T-cell (primary cell): ENCODE measurements at regions not wholly inside any gene's neighbourhood (a gene's known extent, or its start where the extent isn't known, plus 50 kb on each side); places are given as distances from the start of the nearest gene placed in this dataset.

Experiments
- ATAC-seq, 4 experiments: fragments of 200-7000 bp in 3 of 4; fragments of 150-1000 bp in 1 of 4; cut with Tn5 transposase; replicated peaks in 1 of 4; 1 replicate in 3 of 4; 2 replicates in 1 of 4; pipeline ENCODE4 v1.10.0; 2021; ENCODE audit warnings: moderate library complexity in 3 of 4, mild to moderate bottlenecking in 2 of 4, moderate number of reproducible peaks in 1 of 4
- CTCF ChIA-PET, 2 donors: fragments of 300-600 bp; sonication (Branson Sonifier 250); formaldehyde crosslinking; loops; one replicate each; lab custom pipeline; 2022; ENCODE audit warnings: antibody characterized with exemption in 2 of 2; lab: Charles Lee
- POLR2A ChIA-PET, 2 donors: fragments of 300-600 bp; sonication (Branson Sonifier 250); formaldehyde crosslinking; loops; one replicate each; lab custom pipeline; 2022; ENCODE audit warnings: antibody characterized with exemption in 2 of 2; lab: Charles Lee
- DNase-seq, 35 experiments: peaks; one replicate each; pipeline versions ENCODE4 v3.0.0 to v3.0.0-alpha.2; 2013 to 2023
- H3K27ac ChIP-seq: one replicate; pipeline ENCODE4 v1.5.1; 2013; ENCODE audit warnings: low read length
- H3K27me3 ChIP-seq, 2 experiments: replicated peaks in 1 of 2; 1 replicate in 1 of 2; 2 replicates in 1 of 2; pipeline versions ENCODE4 v1.6.1 to v1.7.0; 2013; ENCODE audit warnings: low read length in 1 of 2, mixed read lengths in 1 of 2; ENCODE audit not compliant: control insufficient read depth in 2 of 2, insufficient read depth in 2 of 2; ENCODE audit errors: extremely low read depth in 1 of 2
- H3K36me3 ChIP-seq, 2 donors: 1 replicate in 1 of 2; 2 replicates in 1 of 2; pipeline versions ENCODE4 v1.6.1 to v1.7.0; 2013; ENCODE audit warnings: low read length in 1 of 2; ENCODE audit not compliant: control insufficient read depth in 2 of 2, insufficient read depth in 1 of 2; ENCODE audit errors: extremely low read depth in 1 of 2
- H3K4me1 ChIP-seq, 2 experiments: 1 replicate in 1 of 2; 2 replicates in 1 of 2; pipeline versions ENCODE4 v1.6.1 to v1.7.0; 2013; ENCODE audit warnings: low read length in 2 of 2, mixed read lengths in 1 of 2; ENCODE audit not compliant: insufficient read depth in 2 of 2, control insufficient read depth in 1 of 2; ENCODE audit errors: extremely low read depth in 1 of 2
- H3K4me3 ChIP-seq, 2 donors: 1 replicate in 1 of 2; 2 replicates in 1 of 2; pipeline versions ENCODE4 v1.5.1 to v1.7.0; 2013; ENCODE audit warnings: mild to moderate bottlenecking in 2 of 2, low read length in 1 of 2, moderate library complexity in 1 of 2; ENCODE audit not compliant: control insufficient read depth in 1 of 2; ENCODE audit errors: extremely low read depth in 1 of 2
- H3K9me3 ChIP-seq: 2 replicates; pipeline ENCODE4 v1.7.0; 2013
- H3K27ac Mint-ChIP-seq, 2 donors: one replicate each; pipeline ENCODE4 v1.8.0; 2020 to 2021; ENCODE audit warnings: mild to moderate bottlenecking in 2 of 2, mixed read lengths in 2 of 2
- H3K27me3 Mint-ChIP-seq, 2 donors: one replicate each; pipeline ENCODE4 v1.8.0; 2021 to 2022; ENCODE audit warnings: mixed read lengths in 2 of 2
- H3K36me3 Mint-ChIP-seq: one replicate; pipeline ENCODE4 v1.8.0; 2021; ENCODE audit warnings: mixed read lengths
- H3K4me1 Mint-ChIP-seq, 3 donors: one replicate each; pipeline ENCODE4 v1.8.0; 2020 to 2022; ENCODE audit warnings: mixed read lengths in 3 of 3, mild to moderate bottlenecking in 1 of 3
- H3K4me3 Mint-ChIP-seq, 3 donors: one replicate each; pipeline ENCODE4 v1.8.0; 2020 to 2022; ENCODE audit warnings: mild to moderate bottlenecking in 3 of 3, mixed read lengths in 3 of 3, moderate library complexity in 3 of 3
- H3K9me3 Mint-ChIP-seq, 3 donors: one replicate each; pipeline ENCODE4 v1.8.0; 2020 to 2022; ENCODE audit warnings: mixed read lengths in 3 of 3
- WGBS: methylation state at CpG from one replicate; pipeline ENCODE4 v1.1.5; 2013; ENCODE audit warnings: missing lambda C conversion rate; ENCODE audit not compliant: insufficient coverage; 5-methylcytosine and 5-hydroxymethylcytosine counted together

DNA sequence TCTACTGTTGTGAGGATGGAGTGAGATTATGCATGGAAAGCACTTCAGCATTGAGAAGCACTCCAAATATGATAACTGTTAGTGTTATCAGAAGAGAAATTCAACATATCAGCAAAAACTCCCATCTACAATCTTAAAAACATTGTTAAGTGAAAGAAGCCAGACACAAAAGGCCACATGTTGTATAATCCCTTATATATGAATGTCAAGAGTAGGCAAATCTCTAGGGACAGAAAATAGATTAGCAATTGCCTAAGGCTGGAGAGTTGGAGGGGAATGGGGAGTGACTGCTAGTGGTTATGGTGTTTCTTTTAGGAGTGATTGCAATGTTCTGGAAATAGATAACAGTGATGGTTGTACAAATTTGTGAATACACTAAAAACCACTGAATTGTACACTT, 122.5 kb upstream of the LNX1 start:
- peaks cover 0 to 4% (median 0%) of the 10 kb centered on the region in 3 donors for H3K9me3 Mint-ChIP-seq
- CTCF ChIA-PET: interaction anchor here in 1 of 2 donors (0.7 kb wide), 1 partner anchor 7 kb away, joined by 3 read pairs; no protein-coding TSS in a partner anchor

DNA sequence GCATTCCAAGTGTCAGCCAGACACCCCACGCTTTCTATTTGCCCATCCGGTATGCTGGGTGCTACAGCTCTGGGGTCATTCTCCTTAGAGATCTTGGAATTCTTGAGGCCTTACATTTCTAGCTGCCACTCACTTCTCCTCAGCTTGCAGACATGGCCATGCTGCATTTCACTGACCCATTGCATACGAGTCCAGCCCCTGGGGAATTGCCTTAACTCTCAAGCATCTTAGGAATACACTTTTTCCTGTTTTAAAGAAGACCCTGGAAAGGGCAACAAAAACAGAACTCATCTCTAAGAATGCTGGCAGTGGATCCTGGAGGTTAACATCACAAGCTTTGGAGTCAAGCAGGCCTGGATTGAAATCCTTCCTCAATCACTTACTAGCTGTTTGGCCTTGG, 122.0 kb upstream of the LNX1 start:
- H3K27me3 ChIP-seq: peaks cover 0 to 5% of the 10 kb centered on the region in 2 experiments
- H3K4me1 Mint-ChIP-seq: no peaks in the 10 kb centered on the region
- DNase-seq (no peak), ATAC-seq (no peak)
- H3K36me3 Mint-ChIP-seq: no peaks in the 10 kb centered on the region
- CTCF ChIA-PET: interaction anchor here in 1 of 2 donors (0.5 kb wide), 1 partner anchor 167 kb away, joined by 4 read pairs; no protein-coding TSS in a partner anchor
- no peak overlapping the region for H3K4me3 ChIP-seq
- no peak overlapping the region for H3K27ac Mint-ChIP-seq
- H3K27me3 Mint-ChIP-seq: peaks cover 10 to 20% of the 10 kb centered on the region in 2 donors
- no peaks in the 10 kb centered on the region for H3K36me3 ChIP-seq
- H3K4me1 ChIP-seq: no peaks in the 10 kb centered on the region
- no peak overlapping the region for H3K4me3 Mint-ChIP-seq
- H3K9me3 ChIP-seq: no peaks in the 10 kb centered on the region
- 77% methylated on average over 3 of the region's 3 CpGs for WGBS
- H3K9me3 Mint-ChIP-seq: peaks cover 0 to 4% (median 0%) of the 10 kb centered on the region in 3 donors
- H3K27ac ChIP-seq: no peak overlapping the region
- POLR2A ChIA-PET: no interaction called here

More for the DNA sequence above, 122.5 kb upstream of the LNX1 start:
- Mint-ChIP-seq H3K27ac (no peak overlapping the region), H3K36me3 (no peaks in the 10 kb centered on the region), H3K4me3 (no peak overlapping the region), H3K4me1 (no peaks in the 10 kb centered on the region), H3K27me3 (peaks cover 10 to 17% of the 10 kb centered on the region in 2 donors)
- no peak for ATAC-seq
- POLR2A ChIA-PET: no interaction called here
- H3K4me3 ChIP-seq: no peak overlapping the region
- H3K9me3 ChIP-seq: no peaks in the 10 kb centered on the region
- DNase-seq: no peak
- H3K27me3 ChIP-seq: peaks cover 0 to 5% of the 10 kb centered on the region in 2 experiments
- H3K36me3 ChIP-seq: no peaks in the 10 kb centered on the region
- no peaks in the 10 kb centered on the region for H3K4me1 ChIP-seq
- H3K27ac ChIP-seq: no peak overlapping the region

DNA sequence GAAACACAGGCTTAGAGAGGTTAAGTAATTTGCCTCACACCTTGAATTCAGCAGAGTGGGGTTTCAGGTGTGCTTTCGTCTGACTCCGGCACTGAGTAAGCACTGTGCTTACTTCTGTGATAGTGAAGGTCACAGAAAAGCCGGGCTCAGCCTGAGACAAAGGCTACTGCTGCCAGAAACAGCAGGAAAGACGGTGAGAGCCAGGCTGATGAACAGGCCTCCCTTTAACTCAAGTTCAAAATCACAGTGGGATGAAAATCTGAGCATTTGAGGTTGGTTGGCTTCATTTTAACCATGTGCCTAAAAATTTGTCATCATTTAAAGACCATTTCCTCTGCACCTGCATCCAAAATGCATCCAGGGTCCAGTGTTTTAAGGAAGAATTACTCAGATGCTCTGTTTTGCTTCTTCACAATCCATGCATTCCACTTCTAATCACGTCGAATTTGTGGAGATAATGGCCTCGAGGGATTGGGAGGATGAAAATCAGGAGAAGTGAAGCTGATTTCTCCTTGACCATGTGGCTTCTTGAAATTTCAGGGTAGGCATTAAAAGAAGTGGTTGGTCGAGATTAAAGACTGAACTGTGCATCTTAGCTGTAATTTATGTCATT, 121.2 kb upstream of the LNX1 start:
- no peak overlapping the region for H3K27ac Mint-ChIP-seq
- H3K9me3 Mint-ChIP-seq: peaks cover 0 to 4% (median 0%) of the 10 kb centered on the region in 3 donors
- 75% methylated on average over 2 of the region's 8 CpGs for WGBS
- no peaks in the 10 kb centered on the region for H3K4me1 ChIP-seq
- H3K36me3 Mint-ChIP-seq: no peaks in the 10 kb centered on the region
- POLR2A ChIA-PET: no interaction called here
- ATAC-seq (no peak), DNase-seq (no peak)
- no peaks in the 10 kb centered on the region for H3K9me3 ChIP-seq
- H3K4me3 ChIP-seq: no peak overlapping the region
- CTCF ChIA-PET: interaction anchor here in 1 of 2 donors (0.5 kb wide), 1 partner anchor 167 kb away, joined by 4 read pairs; no protein-coding TSS in a partner anchor
- no peaks in the 10 kb centered on the region for H3K4me1 Mint-ChIP-seq
- H3K27ac ChIP-seq: no peak overlapping the region
- no peak overlapping the region for H3K4me3 Mint-ChIP-seq
- H3K27me3 Mint-ChIP-seq: peaks cover 10 to 25% of the 10 kb centered on the region in 2 donors
- peaks cover 0 to 5% of the 10 kb centered on the region in 2 experiments for H3K27me3 ChIP-seq
- H3K36me3 ChIP-seq: no peaks in the 10 kb centered on the region

DNA sequence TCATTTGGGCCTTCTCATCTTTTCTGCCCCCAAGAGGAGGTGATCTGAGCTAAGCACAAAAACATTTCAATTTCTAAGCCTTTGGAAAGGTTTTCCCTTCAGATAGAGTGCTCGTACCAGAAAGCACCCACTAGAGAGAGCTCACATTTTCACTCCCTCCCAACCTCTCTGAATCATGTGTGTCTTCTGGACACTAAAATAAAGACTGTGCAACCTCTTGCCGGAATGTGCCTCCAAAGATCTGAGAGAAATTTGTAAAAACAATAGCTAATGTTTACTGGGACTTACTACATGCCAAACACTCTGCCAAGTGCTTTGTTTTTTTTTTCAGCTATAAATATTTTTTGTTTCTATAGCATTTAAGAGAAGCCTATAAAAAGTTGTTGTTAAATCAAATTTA, 120.6 kb upstream of the LNX1 start:
- Histone ChIP-seq H3K4me3 (no peak overlapping the region), H3K27me3 (peaks cover 0 to 5% of the 10 kb centered on the region in 2 experiments), H3K36me3 (no peaks in the 10 kb centered on the region), H3K4me1 (no peaks in the 10 kb centered on the region), H3K27ac (no peak overlapping the region), H3K9me3 (no peaks in the 10 kb centered on the region)
- no peak overlapping the region for H3K27ac Mint-ChIP-seq
- peaks cover 0 to under 1% (median 0%) of the 10 kb centered on the region in 3 donors for H3K9me3 Mint-ChIP-seq
- ChIA-PET CTCF (no interaction called here), POLR2A (no interaction called here)
- H3K36me3 Mint-ChIP-seq: no peaks in the 10 kb centered on the region
- WGBS: no CpG with 5 or more reads among the region's 2 CpGs
- H3K27me3 Mint-ChIP-seq: peaks cover 8 to 28% of the 10 kb centered on the region in 2 donors
- H3K4me3 Mint-ChIP-seq: no peak overlapping the region
- ATAC-seq: no peak
- no peak for DNase-seq
- H3K4me1 Mint-ChIP-seq: no peaks in the 10 kb centered on the region

DNA sequence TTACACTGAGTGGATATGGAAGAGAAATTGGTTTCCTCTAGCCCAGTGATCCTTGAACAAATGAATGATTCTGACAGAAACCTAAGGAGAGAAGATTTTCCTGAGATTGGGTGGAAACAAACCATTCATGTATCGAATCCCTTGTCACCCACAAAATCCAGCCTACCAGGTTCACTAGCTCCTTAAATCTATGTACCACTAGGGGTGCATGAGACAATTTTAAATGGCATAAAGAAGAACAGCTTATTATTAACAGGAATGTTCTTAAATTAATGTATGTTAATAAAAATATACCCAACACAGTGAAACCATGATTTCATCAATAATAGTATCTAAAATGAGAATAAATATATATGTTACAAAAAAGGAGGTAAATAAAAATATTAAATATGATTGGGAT, 118.4 kb upstream of the LNX1 start:
- Histone ChIP-seq H3K27me3 (peaks cover 0 to 10% of the 10 kb centered on the region in 2 experiments), H3K36me3 (no peaks in the 10 kb centered on the region), H3K4me3 (no peak overlapping the region), H3K4me1 (no peaks in the 10 kb centered on the region), H3K27ac (no peak overlapping the region), H3K9me3 (no peaks in the 10 kb centered on the region)
- Mint-ChIP-seq H3K27me3 (peaks cover 5 to 26% of the 10 kb centered on the region in 2 donors), H3K4me1 (no peaks in the 10 kb centered on the region), H3K27ac (no peak overlapping the region), H3K9me3 (no peaks in the 10 kb centered on the region), H3K36me3 (no peaks in the 10 kb centered on the region), H3K4me3 (no peak overlapping the region)
- no CpG with 5 or more reads among the region's 1 CpG for WGBS
- ATAC-seq (no peak), DNase-seq (no peak)
- CTCF ChIA-PET: no interaction called here
- POLR2A ChIA-PET: no interaction called here

DNA sequence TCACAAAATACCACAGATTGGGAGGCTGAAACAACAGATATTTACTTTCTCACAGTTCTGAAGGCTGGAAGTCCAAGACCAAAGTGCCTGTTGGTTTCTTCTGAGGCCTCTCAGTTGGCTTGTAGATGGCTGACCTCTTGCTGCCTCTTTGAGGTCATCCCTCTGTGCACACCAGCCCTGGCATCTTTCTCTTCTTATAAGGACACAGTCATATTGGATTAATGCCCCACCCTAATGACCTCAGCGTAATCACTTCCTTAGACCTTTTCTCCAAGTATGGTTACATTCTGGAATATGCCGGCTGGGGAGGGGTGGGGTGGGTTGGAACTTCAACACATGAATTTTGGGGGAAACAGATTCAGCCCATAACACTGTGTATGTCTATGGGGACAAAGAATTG, 116.2 kb upstream of the LNX1 start:
- ChIA-PET CTCF (interaction anchor here in 1 of 2 donors (0.7 to 1.4 kb wide), 2 partner anchors 9 to 527 kb away, joined by 3 to 6 read pairs; no protein-coding TSS in a partner anchor), POLR2A (no interaction called here)
- Histone ChIP-seq H3K27ac (no peak overlapping the region), H3K27me3 (peaks cover 0 to 17% of the 10 kb centered on the region in 2 experiments), H3K4me3 (no peak overlapping the region), H3K4me1 (peaks cover 0 to 5% of the 10 kb centered on the region in 2 experiments), H3K9me3 (no peaks in the 10 kb centered on the region), H3K36me3 (no peaks in the 10 kb centered on the region)
- Mint-ChIP-seq H3K27ac (no peak overlapping the region), H3K9me3 (peaks cover 0 to 3% (median 0%) of the 10 kb centered on the region in 3 donors), H3K36me3 (no peaks in the 10 kb centered on the region), H3K27me3 (peaks cover 8 to 30% of the 10 kb centered on the region in 2 donors), H3K4me1 (peaks cover 9 to 10% (median 10%) of the 10 kb centered on the region in 3 donors), H3K4me3 (no peak overlapping the region)
- ATAC-seq: no peak
- no peak for DNase-seq
- no CpG with 5 or more reads among the region's 2 CpGs for WGBS
